Spleen (tissue), 11 donors: ENCODE measurements at regions not wholly inside any gene's neighbourhood (a gene's known extent, or its start where the extent isn't known, plus 50 kb on each side); places are given as distances from the start of the nearest gene placed in this dataset.
"Not testable (repeated sequence)": the region's sequence is repeated elsewhere in the genome, so short reads cannot be mapped to it uniquely, and the experiment has no call there.

ENCODE experiments used
- DNase-seq: peaks from one replicate; pipeline ENCODE4 v3.0.0-alpha.2; 2020
- H3K27ac ChIP-seq, 8 donors: fragments of 200-600 bp; sonication (generic) in 7 of 8; 1 replicate in 4 of 8; 2 replicates in 4 of 8; pipeline versions ENCODE4 v1.5.0 to v1.8.0; 2016 to 2021; ENCODE audit warnings: inconsistent platforms in 4 of 8, mild to moderate bottlenecking in 4 of 8, moderate library complexity in 1 of 8
- H3K27me3 ChIP-seq, 7 donors: fragments of 200-600 bp; sonication (generic) in 6 of 7; replicated peaks in 1 of 7; 1 replicate in 4 of 7; 2 replicates in 3 of 7; pipeline versions ENCODE4 v1.5.0 to v1.8.0; 2016 to 2021; ENCODE audit warnings: inconsistent platforms in 3 of 7, mild to moderate bottlenecking in 1 of 7
- H3K36me3 ChIP-seq, 6 donors: fragments of 200-600 bp; sonication (generic) in 5 of 6; 1 replicate in 4 of 6; 2 replicates in 2 of 6; pipeline versions ENCODE4 v1.5.0 to v1.8.0; 2016 to 2021; ENCODE audit warnings: inconsistent platforms in 2 of 6
- H3K4me1 ChIP-seq, 6 donors: fragments of 200-600 bp; sonication (generic) in 5 of 6; 1 replicate in 3 of 6; 2 replicates in 3 of 6; pipeline versions ENCODE4 v1.5.0 to v1.8.0; 2016 to 2021; ENCODE audit warnings: inconsistent platforms in 3 of 6
- H3K4me3 ChIP-seq, 8 donors: fragments of 200-600 bp; sonication (generic) in 7 of 8; 1 replicate in 4 of 8; 2 replicates in 4 of 8; pipeline versions ENCODE4 v1.5.0 to v1.8.0; 2016 to 2021; ENCODE audit warnings: inconsistent platforms in 4 of 8, mild to moderate bottlenecking in 4 of 8, moderate library complexity in 2 of 8
- H3K9me3 ChIP-seq, 8 donors: fragments of 200-600 bp; sonication (generic) in 7 of 8; 1 replicate in 4 of 8; 2 replicates in 4 of 8; pipeline versions ENCODE4 v1.5.0 to v1.8.0; 2016 to 2021; ENCODE audit warnings: inconsistent platforms in 4 of 8
- POLR2A ChIP-seq, 3 donors: fragments of 450-650 bp; IDR thresholded peaks; one replicate each; pipeline ENCODE4 v1.5.1; 2017; ENCODE audit warnings: antibody characterized with exemption in 3 of 3, mild to moderate bottlenecking in 1 of 3
- POLR2AphosphoS5 ChIP-seq, 3 donors: sonication (generic); formaldehyde crosslinking; IDR thresholded peaks; one replicate each; pipeline ENCODE4 v1.5.1; 2017; ENCODE audit warnings: antibody characterized with exemption in 3 of 3
- WGBS, 5 donors: extraction: QIAGEN DNeasy Blood & Tissue Kit in 3 of 5; methylation state at CpG; one replicate each; pipeline versions ENCODE4 v1.1.5 to v1.1.7; 2013 to 2018; 5-methylcytosine and 5-hydroxymethylcytosine counted together
- intact Hi-C: fragments of 100-400 bp; cut with DNase I; formaldehyde crosslinking; loops from one replicate; pipeline ENCODE4 v1.15.0; 2023; ENCODE audit warnings: low total_unique reads
- TF ChIP-seq, protein P1 (sequence below), 11 experiments: fragments of 200-600 bp in 7 of 11; fragments of 450-650 bp in 4 of 11; sonication (generic) in 4 of 11; IDR thresholded peaks in 8 of 11; conservative IDR thresholded peaks in 3 of 11; 1 replicate in 7 of 11; 2 replicates in 4 of 11; pipeline versions ENCODE4 v1.4.0 to v1.8.0; 2016 to 2021; ENCODE audit warnings: antibody characterized with exemption in 11 of 11, inconsistent platforms in 4 of 11, mild to moderate bottlenecking in 1 of 11
- donor health status: healthy with polysubstance abuse.
- donor health status: DM: no; HTN: no; CAD: no; lungs with moderate emphysema.
- donor health status: DM: no; HTN: no; CAD: no.
- donor health status: Bipolar disorder and iron deficiency.
- donor health status: healthy.
- donor health status: DM: no; HTN: no; CAD: no.
- donor health status: DM: yes; HTN: yes; CAD: no.

DNA sequence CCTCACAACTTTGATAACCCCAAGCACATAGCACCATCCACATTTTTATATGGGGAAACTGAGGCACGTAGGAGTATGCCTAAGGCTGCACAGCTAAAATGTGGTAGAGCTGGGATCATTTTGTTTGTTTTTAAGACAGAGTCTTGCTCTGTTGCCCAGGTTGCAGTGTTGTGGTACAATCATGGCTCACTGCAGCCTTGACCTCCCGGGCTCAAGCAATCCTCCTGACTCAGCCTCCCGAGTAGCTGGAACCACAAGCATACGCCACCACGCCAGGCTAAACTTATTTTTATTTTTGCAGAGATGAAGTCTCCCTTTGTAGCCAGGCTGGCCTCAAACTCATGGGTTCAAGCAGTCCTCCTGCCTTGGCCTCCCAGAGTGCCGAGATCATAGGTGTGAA lies 81.0 kb upstream of the GSE1 start:
- 89 to 96% (median 90%) methylated on average over 5 to 6 of the region's 6 CpGs for WGBS, 5 donors
- intact Hi-C loops = no loop called here

DNA sequence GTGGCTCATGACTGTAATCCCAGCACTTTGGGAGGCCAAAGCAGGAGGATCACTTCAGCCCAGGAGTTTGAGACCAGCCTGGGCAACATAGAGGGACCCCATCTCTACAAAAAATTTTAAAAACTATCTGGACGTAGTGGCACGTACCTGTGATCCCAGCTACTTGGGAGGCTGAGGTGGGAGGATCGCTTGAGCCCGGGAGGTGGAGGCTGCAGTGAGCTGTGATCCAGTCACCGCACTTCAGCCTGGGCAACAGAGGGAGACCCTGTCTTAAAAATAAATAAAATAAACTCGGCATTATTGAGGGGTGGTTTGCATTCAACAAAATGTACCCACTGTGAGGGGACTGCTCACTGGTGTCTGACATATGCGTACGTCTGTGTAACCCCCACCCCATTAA lies 79.5 kb upstream of the GSE1 start:
- H3K4me1 ChIP-seq = peaks cover 6 to 33% (median 24%) of the 10 kb centered on the region in 6 donors
- H3K27me3 ChIP-seq, intact Hi-C loops, H3K36me3 ChIP-seq, H3K4me3 ChIP-seq, DNase-seq, H3K9me3 ChIP-seq, H3K27ac ChIP-seq: not testable (repeated sequence)
- WGBS, 5 donors = 86 to 96% (median 89%) methylated on average over 8 of the region's 8 CpGs

More for the DNA sequence above, 81.0 kb upstream of the GSE1 start:
- Histone ChIP-seq H3K27ac (no peak overlapping the region), H3K9me3 (no peaks in the 10 kb centered on the region), H3K27me3 (no peaks in the 10 kb centered on the region), H3K4me1 (peaks cover 6 to 36% (median 24%) of the 10 kb centered on the region in 6 donors), H3K4me3 (no peak overlapping the region), H3K36me3 (no peaks in the 10 kb centered on the region)
- DNase-seq = no peak
- TF ChIP-seq, protein P1, sequence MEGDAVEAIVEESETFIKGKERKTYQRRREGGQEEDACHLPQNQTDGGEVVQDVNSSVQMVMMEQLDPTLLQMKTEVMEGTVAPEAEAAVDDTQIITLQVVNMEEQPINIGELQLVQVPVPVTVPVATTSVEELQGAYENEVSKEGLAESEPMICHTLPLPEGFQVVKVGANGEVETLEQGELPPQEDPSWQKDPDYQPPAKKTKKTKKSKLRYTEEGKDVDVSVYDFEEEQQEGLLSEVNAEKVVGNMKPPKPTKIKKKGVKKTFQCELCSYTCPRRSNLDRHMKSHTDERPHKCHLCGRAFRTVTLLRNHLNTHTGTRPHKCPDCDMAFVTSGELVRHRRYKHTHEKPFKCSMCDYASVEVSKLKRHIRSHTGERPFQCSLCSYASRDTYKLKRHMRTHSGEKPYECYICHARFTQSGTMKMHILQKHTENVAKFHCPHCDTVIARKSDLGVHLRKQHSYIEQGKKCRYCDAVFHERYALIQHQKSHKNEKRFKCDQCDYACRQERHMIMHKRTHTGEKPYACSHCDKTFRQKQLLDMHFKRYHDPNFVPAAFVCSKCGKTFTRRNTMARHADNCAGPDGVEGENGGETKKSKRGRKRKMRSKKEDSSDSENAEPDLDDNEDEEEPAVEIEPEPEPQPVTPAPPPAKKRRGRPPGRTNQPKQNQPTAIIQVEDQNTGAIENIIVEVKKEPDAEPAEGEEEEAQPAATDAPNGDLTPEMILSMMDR (IDR thresholded peaks at IDR 0.05 in 8 of 11, conservative IDR thresholded peaks at IDR 0.05 in 3 of 11) = no peak
- no peak for TF ChIP-seq POLR2A (IDR thresholded peaks at IDR 0.05)
- no peak for TF ChIP-seq POLR2AphosphoS5 (IDR thresholded peaks at IDR 0.05)

DNA sequence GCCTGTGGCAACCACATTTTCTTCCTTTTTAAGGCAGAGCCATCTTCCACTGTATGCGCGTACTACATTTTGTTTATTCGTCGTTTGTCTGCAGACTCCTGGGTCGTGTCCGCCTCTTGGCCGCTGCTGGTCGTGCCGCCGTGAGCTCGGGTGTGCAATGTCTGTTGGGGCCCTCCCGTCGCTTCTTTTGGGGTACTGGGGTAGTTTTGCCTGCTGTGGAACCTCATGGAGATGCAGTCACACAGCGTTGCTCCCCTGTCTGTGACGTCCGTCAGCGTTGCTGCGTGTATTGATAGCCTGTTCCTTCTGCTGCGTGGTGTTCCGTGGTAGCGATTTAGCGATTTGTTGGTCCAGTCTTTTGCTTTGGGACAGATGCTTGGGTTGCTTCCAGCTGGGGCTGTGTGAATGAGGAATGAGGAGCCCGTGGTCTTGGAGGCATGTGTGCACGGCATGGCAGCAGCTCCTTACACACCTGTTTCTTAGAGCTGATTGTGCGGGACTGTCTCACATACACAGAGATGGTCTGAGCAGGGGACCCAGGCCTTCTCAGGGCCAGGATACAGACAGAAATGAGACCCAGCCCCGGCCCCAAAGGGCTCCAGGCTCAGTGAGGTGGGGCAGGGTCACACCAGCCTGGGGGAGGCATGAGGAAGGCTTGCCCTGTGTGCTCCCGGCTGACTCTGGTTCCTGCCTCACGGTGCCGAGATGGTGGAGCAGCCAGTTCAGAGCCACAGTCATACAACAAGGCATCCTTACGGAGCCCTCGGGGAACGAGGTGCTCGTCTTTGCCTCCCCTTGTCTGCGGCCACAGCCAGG lies 78.4 kb upstream of the GSE1 start:
- TF ChIP-seq, protein P1 (IDR thresholded peaks at IDR 0.05 in 8 of 11, conservative IDR thresholded peaks at IDR 0.05 in 3 of 11) = no peak
- no peak for TF ChIP-seq POLR2A (IDR thresholded peaks at IDR 0.05)
- H3K27ac ChIP-seq = no peak overlapping the region
- H3K4me3 ChIP-seq = no peak overlapping the region
- no peaks in the 10 kb centered on the region for H3K27me3 ChIP-seq
- H3K36me3 ChIP-seq = peaks cover 0 to under 1% (median 0%) of the 10 kb centered on the region in 6 donors
- WGBS, 5 donors = 80 to 90% (median 82%) methylated on average over 29 to 34 of the region's 34 CpGs
- peaks cover 0 to 10% (median 7%) of the 10 kb centered on the region in 8 donors for H3K9me3 ChIP-seq
- H3K4me1 ChIP-seq = peaks cover 6 to 33% (median 24%) of the 10 kb centered on the region in 6 donors
- no peak for DNase-seq
- intact Hi-C loops = no loop called here

DNA sequence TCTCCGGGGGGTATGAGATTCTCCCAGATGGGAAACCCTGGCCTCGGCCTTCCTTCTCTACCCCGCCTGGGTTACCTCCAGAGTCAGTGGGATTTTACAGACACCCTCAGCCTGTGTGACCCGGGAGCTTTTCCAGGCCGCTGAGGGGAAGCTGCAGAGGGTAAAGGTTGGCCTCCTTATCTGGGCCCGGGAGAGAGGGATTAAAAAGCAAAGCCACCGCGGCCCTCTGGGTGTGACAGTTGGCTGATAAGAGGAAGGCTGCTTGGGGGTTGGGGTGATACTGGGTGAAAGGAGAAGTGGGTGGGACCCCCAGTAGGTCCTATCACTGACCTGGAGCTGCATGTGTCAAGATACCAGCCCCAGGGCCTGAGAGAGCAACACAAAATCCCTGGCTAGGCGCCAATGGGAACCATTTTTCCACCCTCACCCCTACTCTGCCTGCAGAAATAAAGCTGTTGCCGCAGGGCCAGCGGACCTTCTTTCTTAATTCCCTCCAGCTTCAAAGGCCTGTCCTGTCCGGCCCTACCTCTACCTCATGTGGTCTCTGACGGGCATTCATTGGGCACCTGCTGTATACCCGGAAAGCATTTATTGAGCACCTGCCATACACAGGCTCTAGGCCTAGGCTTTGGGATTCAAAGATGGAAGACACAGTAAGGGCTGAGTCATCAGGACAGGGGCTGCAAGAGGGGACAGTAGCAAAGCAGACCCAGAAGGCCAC lies 77.6 kb upstream of the GSE1 start:
- Histone ChIP-seq H3K27me3 (no peaks in the 10 kb centered on the region), H3K4me3 (no peak overlapping the region), H3K27ac (peak overlapping the region in 2 of 8 donors; percentile 15 to 38), H3K36me3 (peaks cover 0 to 8% (median 0%) of the 10 kb centered on the region in 6 donors), H3K9me3 (peaks cover 0 to 18% (median 14%) of the 10 kb centered on the region in 8 donors), H3K4me1 (peaks cover 6 to 33% (median 24%) of the 10 kb centered on the region in 6 donors)
- TF ChIP-seq, protein P1 (IDR thresholded peaks at IDR 0.05 in 8 of 11, conservative IDR thresholded peaks at IDR 0.05 in 3 of 11) = no peak
- TF ChIP-seq POLR2A (IDR thresholded peaks at IDR 0.05) = no peak
- TF ChIP-seq POLR2AphosphoS5 (IDR thresholded peaks at IDR 0.05) = no peak
- intact Hi-C loops = no loop called here
- DNase-seq = no peak
- WGBS, 5 donors = 35 to 55% (median 51%) methylated on average over 13 to 14 of the region's 14 CpGs
